Non-pigmented ciliary epithelial cell (primary cell): ENCODE measurements at regions not wholly inside any gene's neighbourhood (a gene's known extent, or its start where the extent isn't known, plus 50 kb on each side); places are given as distances from the start of the nearest gene placed in this dataset.
"Not testable (repeated sequence)": the region's sequence is repeated elsewhere in the genome, so short reads cannot be mapped to it uniquely, and the experiment has no call there.

Experiments used
- DNase-seq: peaks from one replicate; pipeline ENCODE4 v3.0.0-alpha.2; 2010; ENCODE audit warnings: low read depth

GRCh38 chr16:26394409-26394808 is 672.3 kb upstream of the C16orf82 start:
- DNase-seq, result no peak

GRCh38 chr16:26395700-26396099 is 671.0 kb upstream of the C16orf82 start:
- no peak for DNase-seq

GRCh38 chr16:26396511-26397235 is 670.1 kb upstream of the C16orf82 start:
- DNase-seq, result no peak

GRCh38 chr16:26413780-26414179 is 652.9 kb upstream of the C16orf82 start:
- DNase-seq, result no peak

GRCh38 chr16:26419458-26419857 is 647.3 kb upstream of the C16orf82 start:
- not testable (repeated sequence) for DNase-seq

GRCh38 chr16:26430618-26431017 is 636.1 kb upstream of the C16orf82 start:
- no peak for DNase-seq

GRCh38 chr16:26433807-26434206 is 632.9 kb upstream of the C16orf82 start:
- DNase-seq, result no peak

GRCh38 chr16:26441178-26441577 is 625.5 kb upstream of the C16orf82 start:
- DNase-seq, result no peak

GRCh38 chr16:26442321-26442720 is 624.4 kb upstream of the C16orf82 start:
- DNase-seq, result no peak

GRCh38 chr16:26447570-26447969 is 619.2 kb upstream of the C16orf82 start:
- no peak for DNase-seq

GRCh38 chr16:26453215-26453614 is 613.5 kb upstream of the C16orf82 start:
- DNase-seq, result no peak

- DNase-seq, result no peak
Observed at GRCh38 chr16:26454102-26454501, 612.6 kb upstream of the C16orf82 start.

GRCh38 chr16:26456074-26456473 is 610.7 kb upstream of the C16orf82 start:
- no peak for DNase-seq

- DNase-seq, result no peak
Observed at GRCh38 chr16:26457095-26457494, 609.6 kb upstream of the C16orf82 start.

- no peak for DNase-seq
Observed at GRCh38 chr16:26457882-26458281, 608.8 kb upstream of the C16orf82 start.

- no peak for DNase-seq
Observed at GRCh38 chr16:26464576-26465266, 602.0 kb upstream of the C16orf82 start.

- DNase-seq, result not testable (repeated sequence)
Observed at GRCh38 chr16:26474405-26474804, 592.3 kb upstream of the C16orf82 start.

GRCh38 chr16:26475596-26475995 is 591.1 kb upstream of the C16orf82 start:
- no peak for DNase-seq

GRCh38 chr16:26491101-26491670 is 575.5 kb upstream of the C16orf82 start:
- no peak for DNase-seq

- DNase-seq, result no peak
Observed at GRCh38 chr16:26491962-26492361, 574.8 kb upstream of the C16orf82 start.

- DNase-seq, result no peak
Observed at GRCh38 chr16:26493751-26494150, 573.0 kb upstream of the C16orf82 start.

GRCh38 chr16:26497896-26498295 is 568.8 kb upstream of the C16orf82 start:
- DNase-seq, result no peak

- DNase-seq, result no peak
Observed at GRCh38 chr16:26500326-26500725, 566.4 kb upstream of the C16orf82 start.
